Dedifferentiated amniotic fluid mesenchymal stem cell (primary cell): ENCODE measurements at regions not wholly inside any gene's neighbourhood (a gene's known extent, or its start where the extent isn't known, plus 50 kb on each side); places are given as distances from the start of the nearest gene placed in this dataset.
A peak's percentile ranks its signal among the peaks of the same experiment; 100 is the strongest.

Experiments
- DNase-seq: peaks from one replicate; pipeline ENCODE4 v3.0.0-alpha.2; 2016; ENCODE audit errors: extremely low spot score

DNA sequence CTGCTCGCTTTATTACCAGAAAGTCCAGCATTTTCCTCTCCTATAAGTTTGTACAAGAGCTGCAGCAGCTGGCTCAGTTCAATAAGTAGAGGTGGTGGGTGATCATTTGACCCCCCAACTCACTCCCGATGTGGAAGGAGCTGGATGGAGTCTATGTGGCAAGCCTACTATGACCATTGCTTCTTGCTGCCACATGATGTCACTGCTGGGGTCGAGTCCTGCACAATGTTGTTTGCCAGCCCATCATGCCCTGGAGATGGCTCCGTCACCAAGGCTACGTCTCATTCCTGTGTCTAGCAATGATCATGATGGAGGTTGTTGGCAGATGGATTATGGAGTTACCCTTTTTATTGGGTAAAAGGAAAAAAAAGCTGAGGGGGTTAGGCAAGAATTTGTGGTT, 266.3 kb downstream of the PSAT1 start:
- DNase-seq = no peak

DNA sequence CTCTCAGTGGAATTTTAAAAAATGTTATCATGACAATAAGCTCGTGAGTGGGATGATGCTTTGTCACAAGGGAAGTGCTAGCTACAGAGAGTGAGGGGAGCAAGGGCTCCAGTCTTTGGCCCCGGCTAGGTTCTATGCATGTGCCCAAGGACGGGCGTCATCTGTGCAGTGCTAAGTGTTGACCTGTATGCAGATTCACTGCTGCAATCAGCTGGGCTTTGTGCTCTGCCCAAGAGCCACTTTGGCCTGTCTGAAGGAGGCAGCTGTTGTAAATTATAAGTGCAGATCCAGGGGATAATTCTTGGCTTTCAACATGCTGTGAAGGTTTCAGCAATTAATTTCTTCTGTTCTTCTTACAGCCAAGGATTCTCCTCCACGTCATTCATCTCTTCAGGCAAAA, 268.6 kb downstream of the PSAT1 start:
- no peak for DNase-seq

DNA sequence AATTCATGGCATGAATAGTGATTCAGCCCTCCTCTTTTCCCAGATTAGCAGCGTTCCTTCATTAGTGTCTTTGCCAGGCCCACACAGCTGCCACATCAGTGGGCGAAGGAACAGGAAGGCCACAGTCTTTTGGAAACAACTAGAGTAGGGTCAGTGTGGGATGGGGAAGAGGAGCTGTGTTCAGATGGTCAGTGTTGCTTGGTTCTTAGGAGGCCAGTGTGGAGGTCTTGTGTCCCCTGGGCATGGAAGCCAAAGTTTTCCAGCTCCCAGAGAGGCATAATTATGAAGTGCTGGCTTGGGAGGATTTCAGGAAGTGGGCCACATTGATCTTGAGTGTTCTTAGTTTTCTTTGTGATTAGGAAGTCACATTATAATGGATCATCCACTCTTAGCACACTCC, 269.6 kb downstream of the PSAT1 start:
- no peak for DNase-seq

DNA sequence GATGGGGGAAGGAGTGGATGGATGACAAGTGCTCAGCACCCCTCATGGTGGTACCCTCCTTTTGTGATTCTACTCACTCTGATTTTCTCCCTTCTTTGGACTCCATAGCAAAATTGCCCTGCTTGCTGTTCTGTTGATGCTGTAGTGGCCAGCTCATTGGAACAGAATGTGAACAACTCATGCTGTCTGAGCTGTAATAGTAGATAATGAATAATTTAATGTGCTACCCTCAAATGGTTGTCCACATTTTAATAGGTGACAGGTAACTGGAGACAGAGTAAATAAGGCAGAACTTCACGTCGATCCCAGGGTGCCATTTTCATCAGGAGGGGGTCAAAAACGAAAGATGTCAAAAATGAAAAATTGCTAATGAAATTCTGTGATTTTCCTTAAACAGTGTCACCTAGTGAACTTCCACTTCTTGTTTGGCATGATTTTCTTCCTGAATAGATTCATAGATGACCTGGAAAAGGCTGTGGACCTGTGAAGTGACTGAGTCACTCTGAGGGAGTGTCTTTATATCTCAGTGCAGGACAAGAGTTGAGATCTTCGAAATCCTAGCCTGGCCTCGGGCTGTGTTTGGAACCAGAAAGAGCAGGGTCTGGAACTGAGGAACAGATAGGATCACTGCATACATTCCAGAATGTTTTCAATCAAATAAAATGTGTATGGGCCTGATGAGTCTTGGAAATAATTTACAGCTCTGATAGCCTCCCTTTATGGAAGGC, 270.2 kb downstream of the PSAT1 start:
- DNase-seq = no peak

DNA sequence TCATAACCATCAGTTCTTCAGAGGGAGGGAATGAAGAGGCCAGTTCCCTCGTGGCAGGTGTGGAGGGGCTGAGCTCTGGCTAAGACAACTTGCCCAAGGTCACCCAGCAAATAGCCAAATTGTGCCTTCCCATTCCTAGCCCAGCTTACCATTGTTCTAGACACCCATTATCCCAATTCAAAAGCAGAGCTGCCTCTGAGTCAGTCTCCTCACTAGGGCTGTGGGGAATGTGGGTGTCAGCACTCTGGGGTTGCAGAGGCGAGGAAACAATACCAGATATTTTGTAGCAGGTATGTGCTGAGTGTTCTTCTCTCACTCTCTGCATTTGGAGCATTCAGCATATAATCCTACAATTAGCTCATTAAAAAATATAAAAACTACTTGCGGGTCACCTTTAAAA, 270.8 kb downstream of the PSAT1 start:
- no peak for DNase-seq

DNA sequence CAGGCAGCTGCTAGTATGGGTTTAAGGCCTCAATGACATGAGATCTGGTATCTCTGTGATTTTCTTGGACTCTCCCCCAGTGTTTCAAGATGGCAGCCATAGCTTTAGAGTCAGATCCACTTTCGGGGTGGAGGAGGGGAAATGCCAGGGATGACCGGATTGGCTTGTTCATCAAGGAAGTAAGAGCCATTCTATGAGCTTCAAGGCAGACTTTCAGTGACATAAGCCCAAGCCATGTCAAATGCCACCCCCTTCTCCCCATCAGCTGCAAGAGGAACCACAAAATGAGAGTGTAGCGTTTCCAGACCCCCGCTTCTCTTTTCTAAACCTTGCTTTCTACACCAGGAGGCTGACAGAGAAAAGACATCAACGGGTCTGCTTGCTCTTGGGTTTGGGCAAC, 271.8 kb downstream of the PSAT1 start:
- no peak for DNase-seq

DNA sequence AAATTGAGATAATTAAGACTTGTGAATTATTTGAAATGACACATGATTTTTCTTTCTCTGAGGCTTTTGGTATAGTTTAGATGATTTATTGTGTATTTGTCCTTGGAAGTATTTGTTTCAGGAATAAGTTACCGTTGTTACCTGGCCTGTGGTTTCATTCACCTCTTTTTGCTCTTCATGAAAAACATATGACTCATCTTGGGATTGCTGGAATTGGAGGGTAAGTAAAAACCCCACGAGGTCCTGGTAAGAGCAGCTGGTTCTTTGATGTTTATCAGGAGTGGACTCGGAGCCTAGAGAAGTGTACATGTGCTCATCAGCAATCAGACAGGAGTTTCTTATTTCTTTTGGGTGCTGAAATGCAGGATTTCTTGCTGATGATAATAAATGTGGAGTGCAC, 275.3 kb downstream of the PSAT1 start:
- DNase-seq = no peak

DNA sequence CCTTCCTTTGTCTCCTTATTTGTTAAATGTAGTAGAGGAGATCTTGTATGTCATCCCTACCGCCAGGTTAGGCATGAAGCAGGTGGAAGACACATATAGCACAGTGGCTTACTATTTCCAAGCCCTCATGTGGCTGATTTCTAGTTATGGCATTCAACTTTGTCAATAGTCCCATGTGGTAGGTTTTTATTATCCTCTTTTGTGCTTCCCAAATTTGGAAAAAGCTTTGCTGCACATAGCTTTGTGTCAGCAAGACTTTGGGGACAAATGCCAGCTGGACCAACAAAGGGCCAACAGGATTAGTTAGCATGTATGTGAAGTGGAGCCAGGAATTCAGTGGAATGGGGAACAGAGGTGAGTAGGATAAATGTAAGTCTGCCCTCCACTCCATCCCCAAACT, 276.3 kb downstream of the PSAT1 start:
- DNase-seq = no peak

DNA sequence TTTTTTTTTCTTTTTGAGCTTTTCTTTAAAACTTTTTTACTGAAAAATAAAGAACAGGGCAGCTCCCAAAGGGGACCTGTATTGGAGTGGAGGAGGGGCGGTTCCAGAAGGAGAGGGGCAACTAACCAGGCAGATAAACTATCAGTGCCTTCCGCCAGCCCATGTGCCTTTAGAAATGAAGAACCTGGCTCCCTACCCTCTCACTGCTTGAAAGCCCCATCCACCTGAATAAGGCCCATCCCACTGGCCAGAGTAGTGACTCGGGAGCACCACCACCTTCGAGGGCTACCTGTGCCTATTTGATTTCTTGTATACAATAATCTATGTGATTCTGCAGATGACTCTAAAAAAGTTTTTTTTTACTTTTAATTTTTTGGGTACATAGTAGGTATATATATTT, 276.7 kb downstream of the PSAT1 start:
- no peak for DNase-seq

DNA sequence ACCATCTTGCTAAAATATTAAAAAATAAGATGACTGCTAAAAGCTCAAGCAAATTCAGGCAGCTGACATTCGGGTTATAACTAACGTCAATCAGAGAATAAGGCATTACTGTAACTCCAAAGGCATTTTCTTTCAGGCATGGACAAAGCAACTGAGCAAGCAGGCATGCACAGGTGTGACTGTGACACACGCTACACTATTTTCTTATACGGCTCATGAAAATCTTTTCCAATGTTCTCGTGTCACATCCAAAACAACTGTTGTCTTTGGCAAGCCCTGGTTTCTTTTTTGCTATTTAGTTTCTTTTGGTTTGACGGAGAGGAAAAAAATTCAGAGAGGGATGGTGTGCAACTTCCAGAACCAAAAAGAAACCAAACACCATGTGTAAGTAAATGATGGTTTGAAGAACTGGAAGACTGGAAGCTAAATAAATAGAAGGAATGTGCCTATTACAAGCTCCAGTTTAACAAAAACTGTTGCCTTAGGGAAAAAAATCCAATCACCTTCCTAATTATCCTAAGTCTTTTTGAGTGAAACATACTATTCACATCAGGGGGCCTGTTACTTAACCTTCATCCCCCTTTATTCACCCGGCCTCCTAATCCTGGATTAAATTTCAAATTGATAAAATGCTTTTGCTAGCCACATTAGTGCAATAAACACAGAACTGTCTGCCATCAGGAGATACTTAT, 277.6 kb downstream of the PSAT1 start:
- DNase-seq = no peak

DNA sequence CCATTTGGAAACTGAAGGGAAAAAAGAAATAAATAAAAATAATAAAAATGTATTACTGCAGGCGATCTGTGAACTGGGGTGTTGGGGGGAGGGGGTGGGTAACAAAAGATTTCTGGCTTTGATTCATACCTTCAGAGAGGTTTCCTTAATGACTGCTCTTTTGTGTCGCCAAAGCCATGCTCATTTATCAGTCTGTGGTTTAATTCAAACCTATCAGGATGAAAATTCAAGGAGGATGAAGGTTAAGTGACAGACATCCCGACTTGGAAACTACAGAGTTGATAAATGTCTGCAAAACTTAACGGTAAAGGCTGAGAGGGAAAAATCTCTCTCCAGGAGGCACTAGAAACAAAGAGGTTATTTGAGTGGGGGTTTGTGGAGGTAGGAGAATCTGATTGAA, 278.2 kb downstream of the PSAT1 start:
- DNase-seq = no peak

DNA sequence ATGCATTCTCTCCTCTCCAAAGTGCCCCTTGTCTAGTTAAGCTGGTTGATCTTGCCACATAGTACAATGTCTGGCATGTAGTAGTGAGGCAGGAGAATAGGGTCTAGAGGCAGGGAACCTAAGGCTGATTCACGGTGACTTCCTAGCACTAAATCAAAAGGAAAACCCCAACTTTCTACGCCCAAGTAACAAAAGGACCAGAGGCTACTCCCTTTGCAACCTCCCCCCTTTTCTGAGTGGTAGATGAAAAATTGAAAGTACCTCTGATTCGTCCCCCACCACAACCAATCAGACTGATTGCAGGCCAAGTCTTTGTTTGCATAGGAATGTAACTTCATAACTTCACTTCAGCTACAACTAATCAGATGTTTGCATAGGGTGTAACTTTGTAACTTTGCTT, 278.8 kb downstream of the PSAT1 start:
- DNase-seq = no peak

DNA sequence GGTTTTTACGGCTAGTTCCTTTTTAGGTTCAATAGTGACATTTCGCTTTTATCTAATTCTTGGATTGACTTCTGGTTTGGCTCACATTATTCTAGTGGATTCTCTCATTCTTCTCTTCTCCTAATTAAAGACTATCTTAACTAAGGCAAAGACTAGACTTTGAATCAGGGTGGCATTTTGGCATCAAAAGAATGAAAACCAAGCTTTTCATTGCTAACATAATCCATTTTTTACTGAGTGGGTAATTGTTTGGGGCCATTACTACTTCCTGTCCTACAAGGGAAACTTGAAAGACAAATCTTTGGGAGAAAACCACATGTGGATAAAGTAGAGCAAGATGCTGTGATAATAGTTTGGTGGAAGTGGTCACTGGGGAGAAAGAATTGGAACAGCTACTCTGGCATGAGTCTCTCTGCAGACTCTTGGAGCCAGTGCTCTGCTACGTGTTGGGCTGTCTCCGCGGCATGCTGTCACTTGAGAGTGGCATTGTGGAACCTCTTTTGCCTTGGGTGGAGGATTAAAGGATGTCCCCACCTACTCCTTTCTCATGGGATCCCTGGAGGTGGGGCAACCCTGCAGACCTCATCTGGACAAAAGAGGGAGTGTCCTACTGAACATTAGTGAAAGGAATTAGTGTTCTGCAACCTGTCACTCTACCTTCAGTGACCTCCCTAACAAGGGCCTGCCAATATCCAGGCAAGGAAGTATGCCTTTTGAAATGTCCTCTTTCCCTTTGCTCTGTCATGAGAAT, 280.4 kb downstream of the PSAT1 start:
- no peak for DNase-seq

DNA sequence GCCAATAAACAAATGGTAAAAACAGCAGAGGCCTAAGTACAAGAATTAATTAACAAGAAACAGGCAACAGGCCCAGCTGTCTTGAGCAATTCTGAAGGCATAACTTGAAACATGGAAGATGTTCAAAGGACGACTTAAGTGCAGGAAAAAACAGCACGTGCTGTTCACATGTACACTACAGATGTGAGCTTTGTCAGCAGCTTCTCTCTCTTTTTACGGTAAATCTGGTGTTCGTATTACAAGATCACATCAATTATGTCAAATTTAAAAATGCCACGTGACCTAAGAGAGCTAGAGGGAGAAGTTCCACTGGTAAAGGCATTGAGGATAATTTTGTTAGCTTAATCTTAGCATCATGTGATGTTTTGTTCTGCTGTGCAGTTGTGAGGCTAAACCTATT, 281.1 kb downstream of the PSAT1 start:
- DNase-seq = no peak

DNA sequence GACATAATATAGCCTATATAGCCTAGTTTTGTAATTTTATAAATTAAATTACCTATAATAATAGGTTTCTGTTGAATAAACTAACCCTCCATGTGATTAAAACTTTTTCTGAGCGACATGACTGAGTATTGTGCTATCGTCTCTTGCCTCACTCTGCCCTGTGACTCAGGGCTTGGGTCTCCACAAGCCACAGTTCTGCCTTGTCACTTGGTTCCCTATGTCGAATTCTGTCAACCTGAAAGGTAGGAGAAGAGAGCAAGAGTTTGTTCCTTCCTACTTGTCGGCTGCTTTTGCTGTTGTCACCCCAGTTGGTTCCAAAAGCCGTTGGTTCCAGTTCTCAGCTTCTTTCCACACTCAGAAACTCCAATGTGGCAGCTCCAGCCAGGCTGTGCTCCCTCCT, 285.9 kb downstream of the PSAT1 start:
- DNase-seq = no peak

DNA sequence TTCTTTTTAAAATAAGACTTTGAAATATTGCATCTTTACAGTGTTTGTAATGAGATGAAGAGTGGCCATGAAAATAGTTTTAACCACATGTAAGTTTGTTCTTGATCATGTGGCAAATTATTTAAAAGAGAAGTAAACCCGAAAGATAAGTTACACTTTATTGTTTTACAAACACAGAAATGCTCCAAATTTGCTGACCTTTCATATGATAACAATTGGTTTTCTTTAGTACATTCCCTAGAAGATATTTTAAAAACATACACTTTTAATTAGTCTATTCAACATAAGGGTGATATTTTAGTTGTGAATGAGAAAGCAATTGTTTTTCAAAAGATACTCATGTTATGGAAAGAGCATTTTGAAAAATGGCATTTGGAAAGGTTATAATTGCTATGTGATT, 287.7 kb downstream of the PSAT1 start:
- no peak for DNase-seq

DNA sequence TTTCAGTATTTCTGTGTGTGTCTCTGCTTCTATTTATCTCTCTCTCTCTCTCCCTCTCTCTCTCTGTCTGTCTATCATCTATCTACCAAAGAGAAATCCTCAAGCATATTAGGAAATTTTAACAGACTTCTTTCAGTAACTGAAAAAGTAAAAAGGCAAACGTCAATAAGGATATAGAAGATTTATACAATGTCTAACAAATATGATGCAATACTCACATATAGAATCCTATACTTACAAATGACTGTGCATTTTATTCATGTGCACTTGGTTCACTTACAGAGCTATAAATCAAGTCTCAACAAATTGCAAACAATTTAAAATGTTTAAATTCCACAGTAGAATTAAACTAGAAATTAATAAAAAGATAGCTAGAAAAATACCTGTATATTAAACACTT, 289.0 kb downstream of the PSAT1 start:
- DNase-seq = no peak

DNA sequence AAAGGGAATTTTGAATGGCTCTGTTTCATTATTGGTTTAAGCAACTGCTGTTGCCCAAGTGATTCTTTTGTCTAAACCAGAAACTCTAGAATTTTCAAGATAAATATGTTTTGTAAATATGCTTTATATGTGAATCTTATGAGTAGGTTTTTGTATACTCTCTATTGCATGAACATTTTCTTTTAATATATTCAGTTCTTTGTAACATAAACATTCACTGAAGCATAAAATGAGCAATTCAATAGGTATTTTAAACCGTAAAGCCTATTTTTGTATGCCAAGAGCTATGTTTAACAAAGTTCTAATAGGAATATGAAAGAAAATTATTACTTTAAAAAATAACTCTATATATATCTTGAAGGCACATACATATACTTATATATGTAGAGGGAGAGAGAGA, 293.1 kb downstream of the PSAT1 start:
- peak; percentile 34 for DNase-seq

DNA sequence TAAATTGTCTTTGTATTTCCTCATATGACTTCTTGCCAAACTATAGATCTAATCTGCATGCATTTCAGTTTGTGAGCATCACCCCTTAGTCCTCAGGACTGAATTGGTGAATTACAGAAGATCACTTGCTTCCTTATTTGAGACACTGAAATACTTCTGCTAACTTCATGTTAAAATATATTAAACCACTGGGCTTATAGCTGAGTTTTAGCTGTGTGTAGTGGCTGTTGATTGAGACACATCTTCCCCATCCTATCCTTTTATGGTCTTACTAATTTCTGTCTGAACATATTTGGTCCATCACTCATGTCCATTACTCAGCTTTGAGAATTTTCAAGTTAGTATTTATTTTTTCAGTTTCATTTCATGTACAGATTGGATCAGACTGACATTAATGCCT, 295.9 kb downstream of the PSAT1 start:
- peak; percentile 27 for DNase-seq

DNA sequence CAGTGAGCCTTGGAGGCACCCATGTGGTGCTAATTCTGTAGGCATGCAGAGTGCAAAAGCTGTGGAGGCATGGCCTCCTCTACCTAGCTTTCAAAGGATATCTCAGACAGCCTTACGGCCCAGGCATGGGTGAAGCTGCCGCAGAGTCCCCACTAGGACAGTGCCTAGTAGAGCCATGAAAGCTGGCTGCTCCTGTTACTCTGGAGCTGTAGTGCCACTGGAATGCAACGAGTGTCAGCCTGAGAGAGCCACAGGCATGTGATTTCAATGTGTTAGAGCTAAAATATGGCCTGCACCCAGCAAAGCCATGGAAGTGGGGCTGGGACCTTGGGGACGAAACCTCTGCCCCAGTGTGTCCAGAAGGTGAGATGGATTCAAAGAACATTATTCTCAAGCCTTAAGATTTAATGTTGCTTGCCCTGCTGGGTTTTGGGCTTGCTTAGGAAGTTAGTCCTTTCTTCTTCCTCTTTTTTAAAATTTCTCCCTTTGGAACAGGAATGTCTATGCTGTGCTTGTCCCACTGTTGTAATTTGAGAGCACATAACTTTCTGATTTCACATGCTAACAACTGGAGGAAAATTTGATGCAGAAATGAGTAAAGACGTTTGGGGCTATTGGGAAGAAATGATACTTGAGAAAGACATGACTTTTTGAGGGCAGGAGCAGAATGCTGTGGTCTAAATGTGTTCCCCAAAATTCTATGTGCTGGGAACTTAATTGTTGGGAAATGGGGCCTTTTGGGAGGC, 298.4 kb downstream of the PSAT1 start:
- peak; percentile 35 for DNase-seq

DNA sequence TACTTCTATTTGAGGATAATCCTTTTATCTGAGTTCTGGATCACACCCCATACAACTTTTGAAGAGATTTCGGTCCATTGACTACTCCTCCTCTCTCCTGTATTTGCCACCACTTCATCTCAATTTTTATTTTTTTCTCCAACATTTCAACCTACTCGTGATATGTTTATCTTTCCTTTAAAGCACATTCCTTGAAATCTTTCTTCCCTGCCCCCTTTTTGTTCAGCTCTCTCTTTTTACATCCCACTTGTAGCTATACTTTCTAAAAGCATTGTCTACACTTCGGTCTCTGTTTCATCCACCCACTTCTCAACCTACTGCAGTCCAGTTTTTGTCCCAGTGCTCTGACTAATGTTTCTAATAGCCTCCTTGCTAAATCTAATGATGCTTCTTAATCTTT, 299.4 kb downstream of the PSAT1 start:
- DNase-seq = no peak

DNA sequence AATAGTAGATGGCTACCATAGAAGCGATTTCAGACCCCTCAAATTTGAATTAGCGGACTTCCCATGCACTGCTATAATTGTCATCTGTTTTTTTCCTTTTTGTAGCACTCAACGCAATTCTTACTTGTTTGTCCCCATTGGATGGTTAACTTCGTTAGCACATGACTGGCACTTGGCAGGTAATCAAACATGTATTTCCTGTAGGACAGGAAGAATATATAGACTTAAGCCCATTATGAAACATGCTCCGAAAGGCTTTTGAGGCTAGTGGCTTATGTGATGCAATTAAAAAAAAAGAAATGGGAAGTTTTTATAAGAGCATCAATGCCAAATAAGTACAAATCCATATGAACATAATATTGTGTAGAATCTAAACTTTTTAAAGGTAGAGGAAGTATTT, 301.2 kb downstream of the PSAT1 start:
- no peak for DNase-seq
